ENCODE measurements at regions not wholly inside any gene's neighbourhood (a gene's known extent, or its start where the extent isn't known, plus 50 kb on each side); places are given as distances from the start of the nearest gene placed in this dataset.

GRCh38 chr7:53806119-53806518 is 736.1 kb upstream of the VSTM2A start:
- TF ChIP-seq CTCF (IDR thresholded peaks at IDR 0.05; ENCODE audit: control extremely low read depth in 1 of 3, insufficient read depth in 1 of 3, low read depth in 1 of 3, low read length in 3 of 3) (no peak), POLR2A (IDR thresholded peaks at IDR 0.05; ENCODE audit: control extremely low read depth in 1 of 2, low read depth in 2 of 2, low read length in 2 of 2) (no peak), TAF1 (IDR thresholded peaks at IDR 0.05; ENCODE audit: low read depth, low read length) (no peak), KDM1A (IDR thresholded peaks at IDR 0.05; ENCODE audit: borderline replicate concordance, low read length) (no peak), POLR2AphosphoS5 (IDR thresholded peaks at IDR 0.05; ENCODE audit: low read depth, low read length) (no peak), RAD21 (IDR thresholded peaks at IDR 0.05 in 1 of 2, conservative IDR thresholded peaks at IDR 0.05 in 1 of 2; ENCODE audit: low read depth in 2 of 2, low read length in 2 of 2) (no peak), GABPA (IDR thresholded peaks at IDR 0.05; ENCODE audit: borderline replicate concordance, insufficient read depth, low read length) (no peak), NRF1 (IDR thresholded peaks at IDR 0.05; ENCODE audit: low read depth, low read length) (no peak), TCF12 (IDR thresholded peaks at IDR 0.05; ENCODE audit: low read depth, low read length) (no peak)

All from H1 (cell line).